WI38 (cell line): ENCODE measurements at regions not wholly inside any gene's neighbourhood (a gene's known extent, or its start where the extent isn't known, plus 50 kb on each side); places are given as distances from the start of the nearest gene placed in this dataset.
"Not testable (repeated sequence)": the region's sequence is repeated elsewhere in the genome, so short reads cannot be mapped to it uniquely, and the experiment has no call there.

Experiments used
- H3K4me3 ChIP-seq: 2 replicates; pipeline ENCODE4 v1.5.1; 2011; ENCODE audit warnings: low read depth, mild to moderate bottlenecking, control low read depth, low read length
- TF ChIP-seq, protein P1 (sequence below): IDR thresholded peaks from 2 replicates; pipeline ENCODE4 v1.5.1; 2012; ENCODE audit warnings: low read depth, mild to moderate bottlenecking, control low read depth, low read length

DNA sequence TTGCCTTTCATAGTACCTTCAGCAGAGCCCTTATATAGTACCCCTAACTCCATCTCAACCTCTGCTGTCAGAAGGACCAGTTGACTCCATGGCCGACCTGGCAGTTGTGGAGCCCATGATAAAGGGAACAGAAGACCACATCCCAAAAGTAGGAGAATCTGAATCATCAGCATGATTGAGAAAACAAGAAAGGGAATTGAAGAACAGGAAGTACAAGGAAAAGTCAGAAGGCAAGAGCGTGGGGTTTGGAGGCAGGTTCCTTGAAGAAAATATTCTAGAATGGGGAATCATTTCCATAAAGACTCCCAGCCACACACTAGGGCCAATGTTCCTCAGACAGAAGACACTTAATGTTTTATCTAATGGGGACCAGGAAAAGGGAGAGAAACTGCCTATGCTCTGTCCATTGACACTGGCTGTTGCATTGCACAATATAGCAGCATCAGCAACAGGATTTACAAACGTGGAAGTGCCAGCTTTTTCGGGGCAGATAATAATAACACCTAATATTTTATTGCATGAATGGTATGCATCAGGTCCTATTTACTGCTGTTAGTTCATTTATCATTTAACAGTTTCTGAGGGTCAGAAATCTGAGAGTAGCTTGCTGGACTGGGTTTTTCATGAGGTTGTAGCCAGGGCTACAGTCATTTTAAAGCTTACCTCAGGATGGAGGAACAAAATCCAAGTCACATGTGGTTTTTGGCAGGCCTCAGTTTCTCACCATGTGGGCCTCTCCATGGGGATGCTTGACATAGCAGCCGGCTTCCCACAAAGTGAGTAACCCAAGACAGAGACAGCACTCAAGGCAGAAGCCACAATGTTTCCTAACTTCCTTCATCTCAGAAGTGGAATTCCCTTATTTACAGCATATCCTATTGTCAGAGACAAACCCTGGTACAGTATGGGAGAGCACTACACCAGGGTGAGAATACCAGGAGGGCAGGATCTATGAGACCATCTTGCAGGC is 483.4 kb downstream of the PLPP3 start:
- H3K4me3 ChIP-seq, result no peak overlapping the region
- TF ChIP-seq, protein P1, sequence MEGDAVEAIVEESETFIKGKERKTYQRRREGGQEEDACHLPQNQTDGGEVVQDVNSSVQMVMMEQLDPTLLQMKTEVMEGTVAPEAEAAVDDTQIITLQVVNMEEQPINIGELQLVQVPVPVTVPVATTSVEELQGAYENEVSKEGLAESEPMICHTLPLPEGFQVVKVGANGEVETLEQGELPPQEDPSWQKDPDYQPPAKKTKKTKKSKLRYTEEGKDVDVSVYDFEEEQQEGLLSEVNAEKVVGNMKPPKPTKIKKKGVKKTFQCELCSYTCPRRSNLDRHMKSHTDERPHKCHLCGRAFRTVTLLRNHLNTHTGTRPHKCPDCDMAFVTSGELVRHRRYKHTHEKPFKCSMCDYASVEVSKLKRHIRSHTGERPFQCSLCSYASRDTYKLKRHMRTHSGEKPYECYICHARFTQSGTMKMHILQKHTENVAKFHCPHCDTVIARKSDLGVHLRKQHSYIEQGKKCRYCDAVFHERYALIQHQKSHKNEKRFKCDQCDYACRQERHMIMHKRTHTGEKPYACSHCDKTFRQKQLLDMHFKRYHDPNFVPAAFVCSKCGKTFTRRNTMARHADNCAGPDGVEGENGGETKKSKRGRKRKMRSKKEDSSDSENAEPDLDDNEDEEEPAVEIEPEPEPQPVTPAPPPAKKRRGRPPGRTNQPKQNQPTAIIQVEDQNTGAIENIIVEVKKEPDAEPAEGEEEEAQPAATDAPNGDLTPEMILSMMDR, result no peak

DNA sequence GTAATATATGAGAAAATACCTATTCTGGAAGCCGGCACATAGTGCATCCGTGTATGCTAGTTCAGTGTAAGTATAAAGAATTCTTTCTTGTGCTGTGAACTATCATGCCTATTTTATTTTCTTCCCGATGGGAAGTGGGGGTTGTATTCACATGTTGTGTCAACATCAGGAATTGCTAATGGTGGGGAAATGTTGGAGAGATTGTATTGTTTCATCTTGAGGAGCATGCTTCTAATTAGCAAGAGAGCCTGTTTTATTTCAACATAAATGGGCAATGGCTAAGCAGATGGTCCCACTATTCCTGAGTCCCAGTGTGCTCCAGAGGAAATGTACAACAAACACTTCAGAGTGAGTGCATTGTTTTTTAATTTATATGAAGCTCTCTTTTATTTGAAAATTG is 485.2 kb downstream of the PLPP3 start:
- no peak overlapping the region for H3K4me3 ChIP-seq
- TF ChIP-seq, protein P1, result no peak

DNA sequence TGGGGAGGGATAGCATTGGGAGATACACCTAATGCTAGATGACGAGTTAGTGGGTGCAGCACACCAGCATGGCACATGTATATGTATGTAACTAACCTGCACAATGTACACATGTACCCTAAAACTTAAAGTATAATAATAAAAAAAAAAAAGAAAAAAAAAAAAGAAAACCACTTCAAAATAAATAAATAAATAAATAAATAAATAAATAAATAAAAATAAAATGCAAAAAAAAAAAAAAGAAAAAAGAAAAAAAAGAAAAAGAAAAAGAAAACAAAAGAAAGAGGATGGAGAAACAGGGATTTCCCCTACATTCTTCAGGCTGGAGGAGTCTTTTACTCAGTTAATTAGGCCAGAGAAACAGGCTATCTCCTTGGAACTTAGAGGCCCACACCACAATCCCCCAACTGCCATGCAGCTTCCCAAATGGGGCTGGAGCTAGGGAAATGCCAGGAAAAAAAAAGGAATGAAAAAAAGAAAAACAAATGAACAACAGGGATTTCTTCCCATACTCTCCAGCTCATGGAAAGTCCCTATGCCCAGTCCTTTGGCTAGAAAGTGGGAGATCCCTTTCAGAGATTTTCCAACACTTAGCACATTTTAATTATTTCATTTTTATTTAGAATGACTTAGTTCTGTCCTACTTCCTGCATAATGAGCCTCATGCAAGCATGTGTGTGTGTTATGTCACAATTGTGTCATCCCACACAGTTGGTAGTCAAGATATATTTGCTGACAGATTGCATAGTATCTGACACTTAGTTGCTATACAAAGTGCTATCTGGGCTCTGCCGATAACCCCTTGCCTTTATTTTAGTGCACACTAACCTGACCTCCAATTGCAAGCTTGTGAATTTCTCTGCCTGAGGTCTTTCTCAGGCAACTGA is 486.4 kb downstream of the PLPP3 start:
- no peak overlapping the region for H3K4me3 ChIP-seq
- TF ChIP-seq, protein P1, result no peak

DNA sequence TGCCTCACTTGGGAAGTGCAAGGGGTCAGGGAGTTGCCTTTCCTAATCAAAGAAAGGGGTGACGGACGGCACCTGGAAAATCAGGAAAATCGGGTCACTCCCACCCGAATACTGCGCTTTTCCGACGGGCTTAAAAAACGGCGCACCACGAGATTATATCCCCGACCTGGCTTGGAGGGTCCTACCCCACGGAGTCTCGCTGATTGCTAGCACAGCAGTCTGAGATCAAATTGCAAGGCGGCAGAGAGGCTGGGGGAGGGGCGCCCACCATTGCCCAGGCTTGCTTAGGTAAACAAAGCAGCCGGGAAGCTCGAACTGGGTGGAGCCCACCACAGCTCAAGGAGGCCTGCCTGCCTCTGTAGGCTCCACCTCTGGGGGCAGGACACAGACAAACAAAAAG is 489.5 kb downstream of the PLPP3 start:
- H3K4me3 ChIP-seq, result not testable (repeated sequence)

DNA sequence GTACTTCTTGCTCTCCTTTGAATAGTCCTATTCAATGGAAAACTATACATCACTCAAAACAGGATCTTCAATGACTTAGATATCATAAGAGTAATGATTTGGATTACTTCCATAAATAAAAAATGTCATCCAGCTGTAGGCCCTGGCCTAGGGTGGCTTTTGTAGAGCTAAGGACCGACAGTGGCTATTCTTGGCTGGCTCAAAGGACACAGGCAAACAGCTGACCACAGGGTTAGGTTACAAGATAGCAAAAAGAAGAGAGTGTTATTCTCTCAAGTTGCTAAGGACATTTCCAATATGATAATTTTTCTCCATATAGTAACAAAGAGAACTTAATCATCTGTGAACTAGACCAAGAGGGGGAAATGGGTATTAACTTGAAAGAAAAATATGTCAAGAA is 495.1 kb downstream of the PLPP3 start:
- TF ChIP-seq, protein P1, result no peak
- no peak overlapping the region for H3K4me3 ChIP-seq

DNA sequence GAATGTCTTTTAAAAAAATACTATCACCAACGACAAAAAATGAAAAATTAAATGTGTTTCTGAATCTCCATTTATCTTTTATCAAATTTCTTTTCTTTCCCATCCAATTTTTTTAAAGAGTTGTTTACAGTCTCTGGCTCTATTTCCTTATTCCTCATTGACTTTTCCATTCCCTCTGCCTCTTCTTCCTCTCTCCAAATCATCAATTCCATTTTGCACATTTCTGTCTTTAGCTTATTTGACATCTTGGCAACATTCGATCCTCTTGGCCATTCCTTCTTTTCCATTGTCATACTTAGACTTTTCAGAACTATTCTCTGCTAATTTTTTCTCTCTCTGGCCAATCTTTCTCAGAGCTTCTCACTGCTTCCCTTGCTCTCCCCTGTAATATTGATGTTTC is 497.6 kb downstream of the PLPP3 start:
- H3K4me3 ChIP-seq, result 0 out of 2 replicates have a peak overlapping the region, but pooled peaks have one; percentile 21

DNA sequence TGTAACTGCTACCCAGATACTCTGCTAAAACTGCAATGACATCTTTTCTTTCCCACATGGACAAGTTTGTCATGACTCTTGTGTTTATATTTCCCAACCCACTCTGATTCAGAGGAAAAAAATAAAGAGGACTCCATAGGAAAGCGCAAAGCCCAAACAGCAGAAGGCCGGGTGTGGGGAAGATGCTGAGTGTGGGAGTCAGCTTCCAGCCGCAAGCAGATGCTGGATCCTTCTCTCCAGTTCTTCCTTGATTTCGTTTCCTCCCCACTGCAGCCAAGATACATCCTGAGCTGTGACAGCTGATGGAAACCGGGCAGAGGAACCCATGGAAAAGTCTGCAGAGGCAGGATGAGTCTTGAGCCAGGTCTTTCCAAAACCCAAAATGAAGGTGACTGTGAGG is 498.2 kb downstream of the PLPP3 start:
- TF ChIP-seq, protein P1, result no peak
- H3K4me3 ChIP-seq, result peak overlapping the region; percentile 21; the same call in 1 of the 2 replicates

More for the DNA sequence above, 497.6 kb downstream of the PLPP3 start:
- TF ChIP-seq, protein P1, result no peak
